IMR-90 (cell line): ENCODE measurements at regions not wholly inside any gene's neighbourhood (a gene's known extent, or its start where the extent isn't known, plus 50 kb on each side); places are given as distances from the start of the nearest gene placed in this dataset.

ENCODE experiments used
- ATAC-seq: fragments of 200-7000 bp; cut with Tn5 transposase; 2 replicates; pipeline ENCODE4 v1.9.1; 2020; ENCODE audit warnings: low read depth, mild to moderate bottlenecking, moderate library complexity
- BruUV-seq: library from RNA; stranded (reverse); fragments of 400-500 nt; replicated peaks from 2 replicates; lab custom pipeline; 2021; lab: Mats Ljungman, UMichigan
- CTCF ChIA-PET: fragments of 300-600 bp; formaldehyde crosslinking; extraction: SDS; loops from one replicate; lab custom pipeline; 2021; ENCODE audit warnings: antibody characterized with exemption; lab: Yijun Ruan, JAX
- POLR2A ChIA-PET: fragments of 300-600 bp; sonication (Branson Sonifier 250); formaldehyde crosslinking; loops from one replicate; lab custom pipeline; 2022; ENCODE audit warnings: antibody characterized with exemption; ENCODE audit not compliant: unreplicated experiment; lab: Charles Lee
- DNase-seq: peaks from one replicate; pipeline ENCODE4 v3.0.0; 2013
- H2AFZ ChIP-seq: replicated peaks from 2 replicates; pipeline ENCODE3; 2013; ENCODE audit warnings: low read length, mild to moderate bottlenecking; ENCODE audit not compliant: poor library complexity
- H2AK5ac ChIP-seq: 2 replicates; pipeline ENCODE4 v1.6.1; 2013; ENCODE audit warnings: low read depth, low read length, inconsistent platforms
- H2AK9ac ChIP-seq: replicated peaks from 2 replicates; pipeline ENCODE3; 2013; ENCODE audit warnings: mild to moderate bottlenecking, low read depth, low read length, moderate library complexity; ENCODE audit not compliant: poor library complexity
- H2BK120ac ChIP-seq: 2 replicates; pipeline ENCODE4 v1.6.1; 2013; ENCODE audit warnings: low read depth, low read length, inconsistent platforms
- H2BK15ac ChIP-seq: 3 replicates; pipeline ENCODE4 v1.6.1; 2013; ENCODE audit warnings: low read depth, low read length, inconsistent platforms
- H2BK20ac ChIP-seq: 2 replicates; pipeline ENCODE4 v1.6.1; 2013; ENCODE audit warnings: low read depth, mild to moderate bottlenecking, inconsistent platforms, low read length, moderate library complexity
- H2BK5ac ChIP-seq: 2 replicates; pipeline ENCODE4 v1.6.1; 2013; ENCODE audit warnings: mild to moderate bottlenecking, low read depth, low read length, inconsistent platforms; ENCODE audit not compliant: poor library complexity, severe bottlenecking
- H3K14ac ChIP-seq: replicated peaks from 2 replicates; pipeline ENCODE4 v1.6.1; 2013; ENCODE audit warnings: low read depth, low read length, inconsistent platforms
- H3K18ac ChIP-seq: 2 replicates; pipeline ENCODE4 v1.6.1; 2013; ENCODE audit warnings: low read depth, low read length, control low read depth
- H3K23ac ChIP-seq: 2 replicates; pipeline ENCODE4 v1.6.1; 2013; ENCODE audit warnings: low read depth, low read length, inconsistent platforms
- H3K27ac ChIP-seq: 2 replicates; pipeline ENCODE4 v1.5.1; 2013; ENCODE audit warnings: mild to moderate bottlenecking, control low read depth, low read length; ENCODE audit not compliant: insufficient read depth
- H3K27me3 ChIP-seq: 2 replicates; pipeline ENCODE4 v1.6.1; 2013; ENCODE audit warnings: low read length; ENCODE audit not compliant: control insufficient read depth, insufficient read depth
- H3K36me3 ChIP-seq: 2 replicates; pipeline ENCODE4 v1.6.1; 2013; ENCODE audit warnings: low read length, mixed read lengths; ENCODE audit not compliant: control insufficient read depth, insufficient read depth
- H3K4ac ChIP-seq: 2 replicates; pipeline ENCODE4 v1.6.1; 2013; ENCODE audit warnings: low read depth, low read length, inconsistent platforms
- H3K4me1 ChIP-seq: 2 replicates; pipeline ENCODE4 v1.6.1; 2013; ENCODE audit warnings: low read length, mixed read lengths; ENCODE audit not compliant: control insufficient read depth, insufficient read depth
- H3K4me2 ChIP-seq: 2 replicates; pipeline ENCODE4 v1.6.1; 2013; ENCODE audit warnings: low read depth, mild to moderate bottlenecking, control low read depth, low read length, moderate library complexity
- H3K4me3 ChIP-seq: 2 replicates; pipeline ENCODE4 v1.5.1; 2013; ENCODE audit warnings: low read depth, mild to moderate bottlenecking, control low read depth, low read length, moderate library complexity; ENCODE audit not compliant: insufficient read depth
- H3K56ac ChIP-seq: 2 replicates; pipeline ENCODE4 v1.6.1; 2013; ENCODE audit warnings: low read length, inconsistent platforms; ENCODE audit not compliant: insufficient read depth; ENCODE audit errors: extremely low read depth
- H3K79me1 ChIP-seq, 2 experiments: 2 replicates each; pipeline ENCODE4 v1.6.1; 2013; ENCODE audit warnings: low read length in 2 of 2, inconsistent platforms in 1 of 2, low read depth in 1 of 2
- H3K9ac ChIP-seq: 2 replicates; pipeline ENCODE4 v1.6.1; 2013; ENCODE audit warnings: low read depth, low read length, control low read depth
- H3K9me1 ChIP-seq: 2 replicates; pipeline ENCODE4 v1.6.1; 2013; ENCODE audit warnings: low read length, inconsistent platforms; ENCODE audit not compliant: insufficient read depth
- H3K9me3 ChIP-seq: 2 replicates; pipeline ENCODE4 v1.6.1; 2013; ENCODE audit warnings: low read length; ENCODE audit not compliant: control insufficient read depth, insufficient read depth
- H4K20me1 ChIP-seq: 2 replicates; pipeline ENCODE4 v1.6.1; 2013; ENCODE audit warnings: low read length, inconsistent platforms; ENCODE audit not compliant: insufficient read depth
- H4K5ac ChIP-seq: 2 replicates; pipeline ENCODE4 v1.6.1; 2013; ENCODE audit warnings: mild to moderate bottlenecking, low read depth, low read length, control low read depth
- H4K8ac ChIP-seq, 2 experiments: 2 replicates each; pipeline ENCODE4 v1.6.1; 2013; ENCODE audit warnings: low read depth in 2 of 2, low read length in 2 of 2, control low read depth in 1 of 2, inconsistent platforms in 1 of 2
- H4K91ac ChIP-seq: 2 replicates; pipeline ENCODE4 v1.6.1; 2013; ENCODE audit warnings: low read depth, low read length, inconsistent platforms; ENCODE audit not compliant: insufficient read depth
- BHLHE40 ChIP-seq: fragments of 150-350 bp; IDR thresholded peaks from 2 replicates; pipeline ENCODE4 v1.6.1; 2016; ENCODE audit warnings: mild to moderate bottlenecking, low read depth, low read length
- CEBPB ChIP-seq: IDR thresholded peaks from 2 replicates; pipeline ENCODE4 v1.6.1; 2012; ENCODE audit warnings: low read depth, low read length, improper control_type of control experiment
- CHD1 ChIP-seq: IDR thresholded peaks from 2 replicates; pipeline ENCODE4 v1.6.1; 2012; ENCODE audit warnings: low read depth, low read length, improper control_type of control experiment
- CTCF ChIP-seq: conservative IDR thresholded peaks from 2 replicates; pipeline ENCODE4 v1.5.1; 2012; ENCODE audit warnings: mild to moderate bottlenecking, low read depth, low read length, improper control_type of control experiment
- ELK1 ChIP-seq: fragments of 150-350 bp; IDR thresholded peaks from 2 replicates; pipeline ENCODE4 v1.6.1; 2016; ENCODE audit warnings: low read depth, mild to moderate bottlenecking, low read length, moderate library complexity, borderline replicate concordance
- FOS ChIP-seq: fragments of 150-350 bp; IDR thresholded peaks from 2 replicates; pipeline ENCODE4 v1.6.1; 2016; ENCODE audit warnings: low read depth, low read length
- MAFK ChIP-seq: IDR thresholded peaks from 2 replicates; pipeline ENCODE4 v1.6.1; 2012; ENCODE audit warnings: low read depth, low read length, improper control_type of control experiment
- MAZ ChIP-seq: IDR thresholded peaks from 2 replicates; pipeline ENCODE4 v1.6.1; 2012; ENCODE audit warnings: low read depth, mild to moderate bottlenecking, low read length, improper control_type of control experiment, moderate library complexity, borderline replicate concordance
- MXI1 ChIP-seq: IDR thresholded peaks from 2 replicates; pipeline ENCODE4 v1.6.1; 2012; ENCODE audit warnings: low read depth, mild to moderate bottlenecking, low read length, moderate library complexity, borderline replicate concordance
- NFE2L2 ChIP-seq: fragments of 150-350 bp; IDR thresholded peaks from 2 replicates; pipeline ENCODE4 v1.6.1; 2016; ENCODE audit warnings: low read depth, mild to moderate bottlenecking, low read length
- POLR2A ChIP-seq: IDR thresholded peaks from 2 replicates; pipeline ENCODE4 v1.6.1; 2012; ENCODE audit warnings: mild to moderate bottlenecking, low read depth, low read length
- RAD21 ChIP-seq: IDR thresholded peaks from 2 replicates; pipeline ENCODE4 v1.6.1; 2012; ENCODE audit warnings: low read length, improper control_type of control experiment
- RCOR1 ChIP-seq: IDR thresholded peaks from 2 replicates; pipeline ENCODE4 v1.6.1; 2012; ENCODE audit warnings: mild to moderate bottlenecking, low read length, improper control_type of control experiment; ENCODE audit not compliant: insufficient replicate concordance
- RFX5 ChIP-seq: IDR thresholded peaks from 2 replicates; pipeline ENCODE4 v1.8.0; 2012; ENCODE audit warnings: low read depth, mild to moderate bottlenecking, low read length, moderate library complexity
- SMC3 ChIP-seq: fragments of 150-350 bp; IDR thresholded peaks from 2 replicates; pipeline ENCODE4 v1.6.1; 2016; ENCODE audit warnings: low read depth, mild to moderate bottlenecking, antibody characterized with exemption, low read length, moderate library complexity
- USF2 ChIP-seq: fragments of 150-350 bp; IDR thresholded peaks from 2 replicates; pipeline ENCODE4 v1.6.1; 2017; ENCODE audit warnings: mild to moderate bottlenecking, antibody characterized with exemption, low read length, low read depth
- WGBS, 2 experiments: methylation state at CpG; one replicate each; pipeline versions ENCODE4 v1.1.5 to v1.1.7; 2013; ENCODE audit warnings: missing lambda C conversion rate in 2 of 2; ENCODE audit not compliant: insufficient read length in 1 of 2; ENCODE audit errors: extremely low coverage in 2 of 2; 5-methylcytosine and 5-hydroxymethylcytosine counted together
- dilution Hi-C: fragments of 300-500 bp; cut with HindIII; formaldehyde crosslinking; loops from one replicate; pipeline ENCODE4 v1.14.3; 2018; ENCODE audit warnings: low sequenced_read_pairs; ENCODE audit not compliant: unreplicated experiment
- in situ Hi-C: fragments of 300-500 bp; cut with MboI; formaldehyde crosslinking; loops from 3 replicates; pipeline ENCODE4 v1.14.3; 2019; ENCODE audit warnings: low sequenced_read_pairs, inconsistent platforms, mixed read lengths
- intact Hi-C: fragments of 100-400 bp; cut with micrococcal nuclease; formaldehyde crosslinking; loops from 2 replicates; pipeline ENCODE4 v1.10.0; 2022

DNA sequence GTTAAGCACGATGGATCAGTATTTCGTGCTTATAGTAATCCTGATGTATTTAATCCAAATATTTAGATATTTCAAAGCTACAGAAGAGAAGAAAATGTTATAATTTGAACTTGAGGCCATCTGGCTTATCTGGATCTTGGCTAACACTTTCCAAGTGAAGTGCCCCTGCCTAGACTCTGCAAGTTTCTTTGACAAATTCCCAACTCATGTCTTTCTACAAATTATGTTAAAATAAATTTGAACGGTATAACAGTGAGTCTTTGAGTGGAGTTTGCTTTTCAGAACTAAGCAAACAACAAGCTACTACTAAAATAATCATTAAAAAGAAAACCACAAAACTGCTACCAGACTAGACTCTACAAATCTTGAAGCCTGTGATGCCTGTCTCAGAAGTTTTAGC lies 374.4 kb upstream of the PRICKLE1 start:
- Histone ChIP-seq H2BK15ac (no peak overlapping the region), H3K4me2 (no peak overlapping the region), H4K20me1 (no peaks in the 10 kb centered on the region), H3K9me3 (no peaks in the 10 kb centered on the region), H2BK20ac (no peak overlapping the region), H3K4ac (no peak overlapping the region), H3K27me3 (no peaks in the 10 kb centered on the region), H2BK5ac (no peak overlapping the region), H2AK9ac (no peak overlapping the region), H3K27ac (no peak overlapping the region), H3K36me3 (no peaks in the 10 kb centered on the region), H2AFZ (no peak overlapping the region), H4K91ac (no peak overlapping the region), H3K4me1 (no peaks in the 10 kb centered on the region), H3K18ac (no peak overlapping the region), H2BK120ac (no peak overlapping the region), H3K9me1 (no peaks in the 10 kb centered on the region; the same call in 1 of the 2 replicates), H3K14ac (no peak overlapping the region), H4K8ac (no peak overlapping the region), H3K56ac (no peak overlapping the region), H3K23ac (no peak overlapping the region), H3K4me3 (no peak overlapping the region), H3K79me1 (no peaks in the 10 kb centered on the region), H2AK5ac (no peak overlapping the region), H4K5ac (no peak overlapping the region), H3K9ac (no peak overlapping the region)
- dilution Hi-C loops = no loop called here
- ChIA-PET POLR2A (no interaction called here), CTCF (no interaction called here)
- TF ChIP-seq NFE2L2 (no peak), MAZ (no peak), CHD1 (no peak), RCOR1 (no peak), ELK1 (no peak), POLR2A (no peak), FOS (no peak), BHLHE40 (no peak), CTCF (no peak), RAD21 (no peak), USF2 (no peak), RFX5 (no peak), MAFK (no peak), SMC3 (no peak), MXI1 (no peak), CEBPB (no peak)
- ATAC-seq (no peak), DNase-seq (no peak)
- intact Hi-C loops = no loop called here
- BruUV-seq = no TSS peak
- in situ Hi-C loops = no loop called here
- no CpG with 5 or more reads among the region's 3 CpGs for WGBS, 2 experiments
